HCT116 (cell line): ENCODE measurements at regions not wholly inside any gene's neighbourhood (a gene's known extent, or its start where the extent isn't known, plus 50 kb on each side); places are given as distances from the start of the nearest gene placed in this dataset.

Source experiments
- ELF1 ChIP-seq: IDR thresholded peaks from 2 replicates; pipeline ENCODE4 v1.6.1; 2012; ENCODE audit warnings: low read depth, borderline replicate concordance
- EZH2 ChIP-seq: fragments of 200-600 bp; sonication (generic); IDR thresholded peaks from 2 replicates; pipeline ENCODE4 v1.6.1; 2017; ENCODE audit warnings: antibody characterized with exemption, mixed run types
- EZH2phosphoT487 ChIP-seq: fragments of 200-600 bp; IDR thresholded peaks from 2 replicates; pipeline ENCODE4 v1.6.1; 2018; ENCODE audit warnings: antibody characterized with exemption, borderline replicate concordance
- JUND ChIP-seq: IDR thresholded peaks from 2 replicates; pipeline ENCODE4 v1.6.1; 2012
- SIN3A ChIP-seq: IDR thresholded peaks from 2 replicates; pipeline ENCODE4 v1.6.1; 2012; ENCODE audit warnings: low read depth
- TCF7L2 ChIP-seq: IDR thresholded peaks from 2 replicates; pipeline ENCODE4 v1.7.0; 2011; ENCODE audit warnings: borderline replicate concordance, inconsistent platforms; ENCODE audit not compliant: insufficient read depth, insufficient read length; ENCODE audit errors: extremely low read depth
- TF ChIP-seq, protein P1 (sequence below), 3 experiments: fragments of 200-600 bp in 1 of 3; sonication (generic) in 1 of 3; IDR thresholded peaks in 2 of 3; conservative IDR thresholded peaks in 1 of 3; 2 replicates each; pipeline ENCODE4 v1.5.1; 2012 to 2017; ENCODE audit warnings: low read depth in 2 of 3, low read length in 2 of 3, antibody characterized with exemption in 1 of 3, borderline replicate concordance in 1 of 3, control low read depth in 1 of 3, mild to moderate bottlenecking in 1 of 3, mixed read lengths in 1 of 3, mixed run types in 1 of 3, moderate library complexity in 1 of 3; ENCODE audit not compliant: insufficient read depth in 1 of 3

DNA sequence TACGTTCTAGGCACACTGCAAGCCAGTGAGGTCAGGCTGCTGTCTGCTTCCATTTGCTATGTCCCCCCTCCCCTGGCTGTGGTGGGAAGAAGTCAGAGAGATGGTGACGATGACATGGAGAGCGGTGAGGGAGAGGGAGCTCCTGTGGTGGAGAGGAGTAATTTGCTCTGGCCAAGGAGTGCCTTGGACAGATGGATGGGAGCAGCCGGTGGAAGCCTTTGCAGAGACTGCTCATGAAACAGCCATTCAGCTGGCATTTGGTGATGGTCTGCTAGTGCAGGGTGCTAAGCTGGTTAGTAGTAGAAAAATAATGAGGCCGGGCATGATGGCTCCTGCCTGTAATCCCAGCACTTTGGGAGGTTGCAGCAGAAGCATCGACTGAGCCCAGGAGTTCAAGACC lies 124.1 kb downstream of the FHDC1 start:
- TF ChIP-seq, protein P1, sequence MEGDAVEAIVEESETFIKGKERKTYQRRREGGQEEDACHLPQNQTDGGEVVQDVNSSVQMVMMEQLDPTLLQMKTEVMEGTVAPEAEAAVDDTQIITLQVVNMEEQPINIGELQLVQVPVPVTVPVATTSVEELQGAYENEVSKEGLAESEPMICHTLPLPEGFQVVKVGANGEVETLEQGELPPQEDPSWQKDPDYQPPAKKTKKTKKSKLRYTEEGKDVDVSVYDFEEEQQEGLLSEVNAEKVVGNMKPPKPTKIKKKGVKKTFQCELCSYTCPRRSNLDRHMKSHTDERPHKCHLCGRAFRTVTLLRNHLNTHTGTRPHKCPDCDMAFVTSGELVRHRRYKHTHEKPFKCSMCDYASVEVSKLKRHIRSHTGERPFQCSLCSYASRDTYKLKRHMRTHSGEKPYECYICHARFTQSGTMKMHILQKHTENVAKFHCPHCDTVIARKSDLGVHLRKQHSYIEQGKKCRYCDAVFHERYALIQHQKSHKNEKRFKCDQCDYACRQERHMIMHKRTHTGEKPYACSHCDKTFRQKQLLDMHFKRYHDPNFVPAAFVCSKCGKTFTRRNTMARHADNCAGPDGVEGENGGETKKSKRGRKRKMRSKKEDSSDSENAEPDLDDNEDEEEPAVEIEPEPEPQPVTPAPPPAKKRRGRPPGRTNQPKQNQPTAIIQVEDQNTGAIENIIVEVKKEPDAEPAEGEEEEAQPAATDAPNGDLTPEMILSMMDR (IDR thresholded peaks at IDR 0.05 in 2 of 3, conservative IDR thresholded peaks at IDR 0.05 in 1 of 3; ENCODE audit: borderline replicate concordance in 1 of 3, insufficient read depth in 1 of 3, low read depth in 2 of 3, low read length in 2 of 3) = no peak
- no peak for TF ChIP-seq ELF1
- TF ChIP-seq EZH2 = no peak
- no peak for TF ChIP-seq TCF7L2
- no peak for TF ChIP-seq JUND
- TF ChIP-seq SIN3A = no peak
- TF ChIP-seq EZH2phosphoT487 = no peak
